Fibroblast of the aortic adventitia (primary cell): ENCODE measurements at regions not wholly inside any gene's neighbourhood (a gene's known extent, or its start where the extent isn't known, plus 50 kb on each side); places are given as distances from the start of the nearest gene placed in this dataset.

Source experiments
- DNase-seq: peaks from one replicate; pipeline ENCODE4 v3.0.0-alpha.2; 2010; ENCODE audit warnings: low read depth
- H3K4me3 ChIP-seq: 2 replicates; pipeline ENCODE4 v1.5.1; 2011; ENCODE audit warnings: low read depth, mild to moderate bottlenecking, control low read depth, low read length, moderate library complexity
- CTCF ChIP-seq: IDR thresholded peaks from 2 replicates; pipeline ENCODE4 v1.5.1; 2011; ENCODE audit warnings: mild to moderate bottlenecking, low read length, control low read depth, inconsistent platforms; ENCODE audit not compliant: insufficient read depth

GRCh38 chr2:126792186-126792585 lies 106.5 kb upstream of the TEX51 start:
- no peak for DNase-seq
- no peak for TF ChIP-seq CTCF
- H3K4me3 ChIP-seq = no peak overlapping the region

DNA sequence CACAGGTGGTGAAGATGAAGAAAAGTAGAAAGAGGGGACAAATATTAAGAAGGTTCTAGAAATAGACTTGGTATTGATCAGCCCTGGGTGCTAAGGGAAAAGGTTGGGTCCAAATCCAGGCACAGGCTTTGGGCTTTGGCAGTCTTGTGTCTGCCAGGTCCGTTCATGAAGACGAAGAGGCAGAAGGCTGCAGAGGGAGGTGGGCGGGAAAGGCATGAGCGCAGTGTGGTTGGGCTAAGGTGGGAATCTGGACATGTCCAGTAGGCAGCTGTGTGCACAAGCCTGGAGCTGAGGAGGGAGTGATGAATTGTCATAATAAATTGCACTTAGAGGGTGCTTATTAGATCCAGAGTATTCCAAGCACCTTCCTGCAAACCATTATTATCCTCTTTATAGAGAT lies 105.7 kb upstream of the TEX51 start:
- DNase-seq = no peak
- H3K4me3 ChIP-seq = no peak overlapping the region
- no peak for TF ChIP-seq CTCF

GRCh38 chr2:126793885-126794613 lies 104.6 kb upstream of the TEX51 start:
- H3K4me3 ChIP-seq = no peak overlapping the region
- DNase-seq = no peak
- TF ChIP-seq CTCF = no peak

- no peak overlapping the region for H3K4me3 ChIP-seq
- no peak for DNase-seq
- no peak for TF ChIP-seq CTCF
Observed at GRCh38 chr2:126795656-126796055, 103.0 kb upstream of the TEX51 start.

GRCh38 chr2:126796931-126797621 lies 101.6 kb upstream of the TEX51 start:
- no peak for DNase-seq
- TF ChIP-seq CTCF = no peak
- no peak overlapping the region for H3K4me3 ChIP-seq

DNA sequence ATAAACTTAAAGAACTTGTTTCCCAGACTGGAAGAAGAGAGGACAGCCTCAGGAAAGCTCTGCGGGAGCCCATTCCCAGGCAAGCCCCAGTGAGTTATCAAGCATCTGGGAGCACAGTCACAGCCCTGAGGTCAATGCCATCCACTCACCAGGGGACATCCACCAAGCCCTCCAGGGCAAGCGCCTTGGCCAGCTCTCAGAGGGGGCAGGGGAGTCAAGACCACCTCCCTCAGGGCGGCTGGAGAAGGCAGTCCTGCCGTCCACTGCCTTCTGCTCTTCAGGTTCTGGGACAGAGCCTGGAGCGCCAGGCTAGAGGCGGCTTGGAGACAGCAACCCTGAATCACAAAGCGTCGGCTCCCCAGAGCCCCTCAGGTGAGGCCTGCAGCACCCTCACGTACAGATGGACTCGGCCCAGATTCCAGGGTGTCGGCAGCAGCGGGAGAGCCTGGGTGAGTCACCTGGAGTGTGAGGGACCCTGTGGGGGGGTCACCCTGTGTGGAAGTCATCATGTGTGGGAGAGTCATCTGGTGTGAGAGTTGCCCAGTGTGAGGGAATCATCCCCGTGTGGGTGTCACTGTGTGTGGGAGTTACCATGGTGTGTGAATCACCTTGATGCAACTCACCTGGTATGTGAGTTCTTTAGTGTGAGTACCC lies 100.9 kb upstream of the TEX51 start:
- DNase-seq = no peak
- TF ChIP-seq CTCF = no peak
- H3K4me3 ChIP-seq = no peak overlapping the region
